IMR-90 (cell line): ENCODE measurements at regions not wholly inside any gene's neighbourhood (a gene's known extent, or its start where the extent isn't known, plus 50 kb on each side); places are given as distances from the start of the nearest gene placed in this dataset.

ENCODE experiments used
- ATAC-seq: fragments of 200-7000 bp; cut with Tn5 transposase; 2 replicates; pipeline ENCODE4 v1.9.1; 2020; ENCODE audit warnings: low read depth, mild to moderate bottlenecking, moderate library complexity
- BruUV-seq: library from RNA; stranded (reverse); fragments of 400-500 nt; replicated peaks from 2 replicates; lab custom pipeline; 2021; lab: Mats Ljungman, UMichigan
- CTCF ChIA-PET: fragments of 300-600 bp; formaldehyde crosslinking; extraction: SDS; loops from one replicate; lab custom pipeline; 2021; ENCODE audit warnings: antibody characterized with exemption; lab: Yijun Ruan, JAX
- POLR2A ChIA-PET: fragments of 300-600 bp; sonication (Branson Sonifier 250); formaldehyde crosslinking; loops from one replicate; lab custom pipeline; 2022; ENCODE audit warnings: antibody characterized with exemption; ENCODE audit not compliant: unreplicated experiment; lab: Charles Lee
- DNase-seq: peaks from one replicate; pipeline ENCODE4 v3.0.0; 2013
- H2AFZ ChIP-seq: replicated peaks from 2 replicates; pipeline ENCODE3; 2013; ENCODE audit warnings: low read length, mild to moderate bottlenecking; ENCODE audit not compliant: poor library complexity
- H2AK5ac ChIP-seq: 2 replicates; pipeline ENCODE4 v1.6.1; 2013; ENCODE audit warnings: low read depth, low read length, inconsistent platforms
- H2AK9ac ChIP-seq: replicated peaks from 2 replicates; pipeline ENCODE3; 2013; ENCODE audit warnings: mild to moderate bottlenecking, low read depth, low read length, moderate library complexity; ENCODE audit not compliant: poor library complexity
- H2BK120ac ChIP-seq: 2 replicates; pipeline ENCODE4 v1.6.1; 2013; ENCODE audit warnings: low read depth, low read length, inconsistent platforms
- H2BK15ac ChIP-seq: 3 replicates; pipeline ENCODE4 v1.6.1; 2013; ENCODE audit warnings: low read depth, low read length, inconsistent platforms
- H2BK20ac ChIP-seq: 2 replicates; pipeline ENCODE4 v1.6.1; 2013; ENCODE audit warnings: low read depth, mild to moderate bottlenecking, inconsistent platforms, low read length, moderate library complexity
- H2BK5ac ChIP-seq: 2 replicates; pipeline ENCODE4 v1.6.1; 2013; ENCODE audit warnings: mild to moderate bottlenecking, low read depth, low read length, inconsistent platforms; ENCODE audit not compliant: poor library complexity, severe bottlenecking
- H3K14ac ChIP-seq: replicated peaks from 2 replicates; pipeline ENCODE4 v1.6.1; 2013; ENCODE audit warnings: low read depth, low read length, inconsistent platforms
- H3K18ac ChIP-seq: 2 replicates; pipeline ENCODE4 v1.6.1; 2013; ENCODE audit warnings: low read depth, low read length, control low read depth
- H3K23ac ChIP-seq: 2 replicates; pipeline ENCODE4 v1.6.1; 2013; ENCODE audit warnings: low read depth, low read length, inconsistent platforms
- H3K27ac ChIP-seq: 2 replicates; pipeline ENCODE4 v1.5.1; 2013; ENCODE audit warnings: mild to moderate bottlenecking, control low read depth, low read length; ENCODE audit not compliant: insufficient read depth
- H3K27me3 ChIP-seq: 2 replicates; pipeline ENCODE4 v1.6.1; 2013; ENCODE audit warnings: low read length; ENCODE audit not compliant: control insufficient read depth, insufficient read depth
- H3K36me3 ChIP-seq: 2 replicates; pipeline ENCODE4 v1.6.1; 2013; ENCODE audit warnings: low read length, mixed read lengths; ENCODE audit not compliant: control insufficient read depth, insufficient read depth
- H3K4ac ChIP-seq: 2 replicates; pipeline ENCODE4 v1.6.1; 2013; ENCODE audit warnings: low read depth, low read length, inconsistent platforms
- H3K4me1 ChIP-seq: 2 replicates; pipeline ENCODE4 v1.6.1; 2013; ENCODE audit warnings: low read length, mixed read lengths; ENCODE audit not compliant: control insufficient read depth, insufficient read depth
- H3K4me2 ChIP-seq: 2 replicates; pipeline ENCODE4 v1.6.1; 2013; ENCODE audit warnings: low read depth, mild to moderate bottlenecking, control low read depth, low read length, moderate library complexity
- H3K4me3 ChIP-seq: 2 replicates; pipeline ENCODE4 v1.5.1; 2013; ENCODE audit warnings: low read depth, mild to moderate bottlenecking, control low read depth, low read length, moderate library complexity; ENCODE audit not compliant: insufficient read depth
- H3K56ac ChIP-seq: 2 replicates; pipeline ENCODE4 v1.6.1; 2013; ENCODE audit warnings: low read length, inconsistent platforms; ENCODE audit not compliant: insufficient read depth; ENCODE audit errors: extremely low read depth
- H3K79me1 ChIP-seq, 2 experiments: 2 replicates each; pipeline ENCODE4 v1.6.1; 2013; ENCODE audit warnings: low read length in 2 of 2, inconsistent platforms in 1 of 2, low read depth in 1 of 2
- H3K9ac ChIP-seq: 2 replicates; pipeline ENCODE4 v1.6.1; 2013; ENCODE audit warnings: low read depth, low read length, control low read depth
- H3K9me1 ChIP-seq: 2 replicates; pipeline ENCODE4 v1.6.1; 2013; ENCODE audit warnings: low read length, inconsistent platforms; ENCODE audit not compliant: insufficient read depth
- H3K9me3 ChIP-seq: 2 replicates; pipeline ENCODE4 v1.6.1; 2013; ENCODE audit warnings: low read length; ENCODE audit not compliant: control insufficient read depth, insufficient read depth
- H4K20me1 ChIP-seq: 2 replicates; pipeline ENCODE4 v1.6.1; 2013; ENCODE audit warnings: low read length, inconsistent platforms; ENCODE audit not compliant: insufficient read depth
- H4K5ac ChIP-seq: 2 replicates; pipeline ENCODE4 v1.6.1; 2013; ENCODE audit warnings: mild to moderate bottlenecking, low read depth, low read length, control low read depth
- H4K8ac ChIP-seq, 2 experiments: 2 replicates each; pipeline ENCODE4 v1.6.1; 2013; ENCODE audit warnings: low read depth in 2 of 2, low read length in 2 of 2, control low read depth in 1 of 2, inconsistent platforms in 1 of 2
- H4K91ac ChIP-seq: 2 replicates; pipeline ENCODE4 v1.6.1; 2013; ENCODE audit warnings: low read depth, low read length, inconsistent platforms; ENCODE audit not compliant: insufficient read depth
- CTCF ChIP-seq: conservative IDR thresholded peaks from 2 replicates; pipeline ENCODE4 v1.5.1; 2012; ENCODE audit warnings: mild to moderate bottlenecking, low read depth, low read length, improper control_type of control experiment
- MAFK ChIP-seq: IDR thresholded peaks from 2 replicates; pipeline ENCODE4 v1.6.1; 2012; ENCODE audit warnings: low read depth, low read length, improper control_type of control experiment
- MAZ ChIP-seq: IDR thresholded peaks from 2 replicates; pipeline ENCODE4 v1.6.1; 2012; ENCODE audit warnings: low read depth, mild to moderate bottlenecking, low read length, improper control_type of control experiment, moderate library complexity, borderline replicate concordance
- RAD21 ChIP-seq: IDR thresholded peaks from 2 replicates; pipeline ENCODE4 v1.6.1; 2012; ENCODE audit warnings: low read length, improper control_type of control experiment
- dilution Hi-C: fragments of 300-500 bp; cut with HindIII; formaldehyde crosslinking; loops from one replicate; pipeline ENCODE4 v1.14.3; 2018; ENCODE audit warnings: low sequenced_read_pairs; ENCODE audit not compliant: unreplicated experiment
- in situ Hi-C: fragments of 300-500 bp; cut with MboI; formaldehyde crosslinking; loops from 3 replicates; pipeline ENCODE4 v1.14.3; 2019; ENCODE audit warnings: low sequenced_read_pairs, inconsistent platforms, mixed read lengths
- intact Hi-C: fragments of 100-400 bp; cut with micrococcal nuclease; formaldehyde crosslinking; loops from 2 replicates; pipeline ENCODE4 v1.10.0; 2022

- POLR2A ChIA-PET = interaction anchor here (0.6 kb wide), 1 partner anchor 465 kb away, joined by 3 read pairs; no protein-coding TSS in a partner anchor
- no peak overlapping the region for H3K27ac ChIP-seq
- H3K56ac ChIP-seq = no peak overlapping the region
- intact Hi-C loops (no loop called here), in situ Hi-C loops (no loop called here), dilution Hi-C loops (no loop called here)
- CTCF ChIA-PET = no interaction called here
- H3K4ac ChIP-seq = no peak overlapping the region
- H4K5ac ChIP-seq = no peak overlapping the region
- H3K4me3 ChIP-seq = no peak overlapping the region
- no peaks in the 10 kb centered on the region for H3K9me3 ChIP-seq
- no peaks in the 10 kb centered on the region for H3K9me1 ChIP-seq
- H3K14ac ChIP-seq = no peak overlapping the region
- H4K8ac ChIP-seq = no peak overlapping the region
- H2BK20ac ChIP-seq = no peak overlapping the region
- DNase-seq = no peak
- no peaks in the 10 kb centered on the region for H3K36me3 ChIP-seq
- H3K9ac ChIP-seq = no peak overlapping the region
- no peaks in the 10 kb centered on the region for H3K27me3 ChIP-seq
- TF ChIP-seq MAZ (no peak), MAFK (no peak), CTCF (no peak), RAD21 (no peak)
- no peaks in the 10 kb centered on the region for H4K20me1 ChIP-seq
- no peak overlapping the region for H2AFZ ChIP-seq
- H2BK15ac ChIP-seq = no peak overlapping the region
- no peak overlapping the region for H2BK5ac ChIP-seq
- H4K91ac ChIP-seq = no peak overlapping the region
- H2AK9ac ChIP-seq = no peak overlapping the region
- ATAC-seq = no peak
- no peak overlapping the region for H3K23ac ChIP-seq
- no peak overlapping the region for H2BK120ac ChIP-seq
- no peak overlapping the region for H3K18ac ChIP-seq
- H2AK5ac ChIP-seq = no peak overlapping the region
- H3K4me1 ChIP-seq = no peaks in the 10 kb centered on the region
- no peaks in the 10 kb centered on the region for H3K79me1 ChIP-seq
- H3K4me2 ChIP-seq = no peak overlapping the region
- no TSS peak for BruUV-seq
Measured at GRCh38 chr3:80601479-80601878, 833.7 kb upstream of the ROBO1 start.
